Neural cell (in vitro differentiated cells): ENCODE measurements at regions not wholly inside any gene's neighbourhood (a gene's known extent, or its start where the extent isn't known, plus 50 kb on each side); places are given as distances from the start of the nearest gene placed in this dataset.

Experiments used
- H2AFZ ChIP-seq: fragments of 200-600, 300-800 bp; sonication (generic), shearing (Covaris generic); 2 replicates; pipeline ENCODE4 v1.6.0; 2014; ENCODE audit warnings: low read depth, mild to moderate bottlenecking, antibody characterized with exemption, low read length, moderate library complexity
- H3F3A ChIP-seq: fragments of 200-600 bp; shearing (Covaris generic); 2 replicates; pipeline ENCODE4 v1.6.1; 2016; ENCODE audit warnings: mild to moderate bottlenecking, moderate library complexity, mixed read lengths, antibody characterized with exemption, low read length; ENCODE audit not compliant: insufficient read depth, poor library complexity, severe bottlenecking
- H3K27ac ChIP-seq: fragments of 200-600, 300-800 bp; sonication (generic), shearing (Covaris generic); 2 replicates; pipeline ENCODE4 v1.5.1; 2014; ENCODE audit warnings: mild to moderate bottlenecking, low read length, moderate library complexity
- H3K27me3 ChIP-seq: fragments of 300-800, 200-600 bp; sonication (generic), shearing (Covaris generic); 2 replicates; pipeline ENCODE4 v1.6.0; 2014; ENCODE audit warnings: mild to moderate bottlenecking, low read depth, low read length, moderate library complexity; ENCODE audit not compliant: insufficient read depth
- H3K36me3 ChIP-seq: fragments of 300-800, 200-600 bp; sonication (generic), shearing (Covaris generic); 2 replicates; pipeline ENCODE4 v1.5.1; 2014; ENCODE audit warnings: mild to moderate bottlenecking, antibody characterized with exemption, low read length, moderate library complexity; ENCODE audit not compliant: insufficient read depth
- H3K4me2 ChIP-seq: fragments of 300-800, 200-600 bp; sonication (generic), shearing (Covaris generic); 2 replicates; pipeline ENCODE4 v1.6.0; 2014; ENCODE audit warnings: mild to moderate bottlenecking, low read length
- H3K4me3 ChIP-seq: fragments of 300-800, 200-600 bp; sonication (generic), shearing (Covaris generic); 2 replicates; pipeline ENCODE4 v1.5.1; 2014; ENCODE audit warnings: mild to moderate bottlenecking, low read length, moderate library complexity
- H3K79me2 ChIP-seq: fragments of 200-600 bp; shearing (Covaris generic); replicated peaks from 2 replicates; pipeline ENCODE4 v1.6.0; 2014; ENCODE audit warnings: mild to moderate bottlenecking, low read length, moderate library complexity; ENCODE audit not compliant: insufficient read depth
- H3K9ac ChIP-seq: fragments of 300-800, 200-600 bp; sonication (generic), shearing (Covaris generic); 2 replicates; pipeline ENCODE4 v1.6.1; 2016; ENCODE audit warnings: mild to moderate bottlenecking, low read length, mixed read lengths
- H3K9me2 ChIP-seq: fragments of 200-600 bp; shearing (Covaris generic); 2 replicates; pipeline ENCODE4 v1.6.1; 2016; ENCODE audit warnings: mild to moderate bottlenecking, low read length, mixed read lengths; ENCODE audit not compliant: insufficient read depth
- H3K9me3 ChIP-seq: fragments of 200-600, 300-800 bp; sonication (generic), shearing (Covaris generic); 2 replicates; pipeline ENCODE4 v1.6.1; 2016; ENCODE audit warnings: mild to moderate bottlenecking, mixed run types, low read length, moderate library complexity, mixed read lengths
- H4K20me1 ChIP-seq: fragments of 200-600 bp; shearing (Covaris generic); 2 replicates; pipeline ENCODE4 v1.6.1; 2016; ENCODE audit warnings: mild to moderate bottlenecking, mixed run types; ENCODE audit not compliant: insufficient read depth
- CTCF ChIP-seq: fragments of 450-650 bp; IDR thresholded peaks from 2 replicates; pipeline ENCODE4 v1.5.1; 2014; ENCODE audit warnings: antibody characterized with exemption, mild to moderate bottlenecking, moderate library complexity; ENCODE audit not compliant: poor library complexity, severe bottlenecking
- EP300 ChIP-seq: fragments of 450-650 bp; conservative IDR thresholded peaks from 2 replicates; pipeline ENCODE4 v1.6.1; 2014; ENCODE audit warnings: antibody characterized with exemption, mild to moderate bottlenecking, moderate library complexity; ENCODE audit not compliant: poor library complexity, severe bottlenecking
- EZH2 ChIP-seq: fragments of 200-600, 300-800 bp; shearing (Covaris generic), sonication (generic); IDR thresholded peaks from 2 replicates; pipeline ENCODE4 v1.6.1; 2014; ENCODE audit warnings: antibody characterized with exemption, low read length, borderline replicate concordance, mild to moderate bottlenecking; ENCODE audit not compliant: insufficient read depth, poor library complexity, severe bottlenecking
- MXI1 ChIP-seq: fragments of 450-650 bp; conservative IDR thresholded peaks from 2 replicates; pipeline ENCODE4 v1.6.1; 2014; ENCODE audit warnings: antibody characterized with exemption, mild to moderate bottlenecking; ENCODE audit not compliant: poor library complexity, severe bottlenecking
- POLR2AphosphoS5 ChIP-seq: IDR thresholded peaks from 2 replicates; pipeline ENCODE4 v1.6.1; 2012
- RAD21 ChIP-seq: fragments of 450-650 bp; conservative IDR thresholded peaks from 2 replicates; pipeline ENCODE4 v1.6.1; 2014; ENCODE audit warnings: antibody characterized with exemption, mild to moderate bottlenecking, moderate library complexity
- REST ChIP-seq: IDR thresholded peaks from 2 replicates; pipeline ENCODE4 v1.6.1; 2012; ENCODE audit warnings: borderline replicate concordance
- SMC3 ChIP-seq: fragments of 450-650 bp; conservative IDR thresholded peaks from 2 replicates; pipeline ENCODE4 v1.6.1; 2014; ENCODE audit warnings: antibody characterized with exemption, mild to moderate bottlenecking, moderate library complexity; ENCODE audit not compliant: poor library complexity
- TAF1 ChIP-seq: IDR thresholded peaks from 2 replicates; pipeline ENCODE4 v1.6.1; 2012; ENCODE audit warnings: low read depth

- Histone ChIP-seq H3K79me2 (no peaks in the 10 kb centered on the region), H3K9ac (no peak overlapping the region), H3K27me3 (no peaks in the 10 kb centered on the region), H2AFZ (no peak overlapping the region), H3K36me3 (no peaks in the 10 kb centered on the region), H3F3A (no peaks in the 10 kb centered on the region), H3K4me2 (no peak overlapping the region), H3K4me3 (no peak overlapping the region), H4K20me1 (no peaks in the 10 kb centered on the region), H3K27ac (no peak overlapping the region), H3K9me3 (no peaks in the 10 kb centered on the region), H3K9me2 (no peaks in the 10 kb centered on the region)
- TF ChIP-seq POLR2AphosphoS5, result no peak
- TF ChIP-seq EP300, result no peak
- TF ChIP-seq CTCF, result no peak
- TF ChIP-seq EZH2, result no peak
- no peak for TF ChIP-seq TAF1
- TF ChIP-seq SMC3, result no peak
- no peak for TF ChIP-seq REST
- no peak for TF ChIP-seq RAD21
- TF ChIP-seq MXI1, result no peak
Observed at GRCh38 chr9:129405827-129406213, 215.1 kb downstream of the C9orf50 start.

GRCh38 chr9:129405089-129405826 is 215.6 kb downstream of the C9orf50 start:
- Histone ChIP-seq H3K4me3 (no peak overlapping the region), H3K9ac (no peak overlapping the region), H3F3A (no peaks in the 10 kb centered on the region), H4K20me1 (no peaks in the 10 kb centered on the region), H2AFZ (no peak overlapping the region), H3K9me3 (no peaks in the 10 kb centered on the region), H3K36me3 (no peaks in the 10 kb centered on the region), H3K4me2 (no peak overlapping the region), H3K27ac (no peak overlapping the region), H3K9me2 (no peaks in the 10 kb centered on the region), H3K79me2 (no peaks in the 10 kb centered on the region), H3K27me3 (no peaks in the 10 kb centered on the region)
- TF ChIP-seq RAD21, result no peak
- TF ChIP-seq CTCF, result no peak
- no peak for TF ChIP-seq REST
- TF ChIP-seq POLR2AphosphoS5, result no peak
- TF ChIP-seq SMC3, result no peak
- TF ChIP-seq TAF1, result no peak
- TF ChIP-seq MXI1, result no peak
- no peak for TF ChIP-seq EZH2
- no peak for TF ChIP-seq EP300
